Osteoblast (primary cell): ENCODE measurements at regions not wholly inside any gene's neighbourhood (a gene's known extent, or its start where the extent isn't known, plus 50 kb on each side); places are given as distances from the start of the nearest gene placed in this dataset.

Experiments used
- DNase-seq: peaks from one replicate; pipeline ENCODE4 v3.0.0; 2011; ENCODE audit warnings: low spot score, mixed read lengths; ENCODE audit not compliant: insufficient read length; ENCODE audit errors: missing footprints
- H2AFZ ChIP-seq: 2 replicates; pipeline ENCODE4 v1.6.0; 2011; ENCODE audit warnings: mild to moderate bottlenecking, low read length
- H3K27ac ChIP-seq: 2 replicates; pipeline ENCODE4 v1.5.1; 2011; ENCODE audit warnings: mild to moderate bottlenecking, low read depth, low read length, moderate library complexity
- H3K27me3 ChIP-seq: 2 replicates; pipeline ENCODE4 v1.6.0; 2012; ENCODE audit warnings: mild to moderate bottlenecking, control low read depth, inconsistent platforms, low read length, moderate library complexity; ENCODE audit not compliant: insufficient read depth
- H3K36me3 ChIP-seq: 2 replicates; pipeline ENCODE4 v1.5.1; 2011; ENCODE audit warnings: mild to moderate bottlenecking, low read length, control low read depth, moderate library complexity; ENCODE audit not compliant: insufficient read depth
- H3K4me1 ChIP-seq: 2 replicates; pipeline ENCODE4 v1.5.1; 2011; ENCODE audit warnings: mild to moderate bottlenecking, low read length, control low read depth, moderate library complexity; ENCODE audit not compliant: insufficient read depth
- H3K4me2 ChIP-seq: 2 replicates; pipeline ENCODE4 v1.6.0; 2011; ENCODE audit warnings: mild to moderate bottlenecking, low read length; ENCODE audit not compliant: insufficient read depth
- H3K4me3 ChIP-seq: fragments of 200-600 bp; sonication (generic); 3 replicates; pipeline ENCODE4 v1.5.1; 2012; ENCODE audit warnings: mild to moderate bottlenecking, low read length, inconsistent platforms; ENCODE audit not compliant: insufficient read depth
- H3K79me2 ChIP-seq: 2 replicates; pipeline ENCODE4 v1.6.0; 2012; ENCODE audit warnings: mild to moderate bottlenecking, low read length, control low read depth, inconsistent platforms; ENCODE audit not compliant: insufficient read depth
- H3K9me3 ChIP-seq: 2 replicates; pipeline ENCODE4 v1.5.1; 2011; ENCODE audit warnings: low read depth, low read length, control low read depth
- H4K20me1 ChIP-seq: 2 replicates; pipeline ENCODE4 v1.6.0; 2012; ENCODE audit warnings: mild to moderate bottlenecking, low read length, control low read depth; ENCODE audit not compliant: insufficient read depth
- TF ChIP-seq, protein P1 (sequence below): IDR thresholded peaks from 2 replicates; pipeline ENCODE4 v1.5.1; 2011; ENCODE audit warnings: mild to moderate bottlenecking, low read depth, low read length, moderate library complexity; ENCODE audit errors: extremely low read depth

- Histone ChIP-seq H3K79me2 (no peaks in the 10 kb centered on the region), H3K27me3 (no peaks in the 10 kb centered on the region), H2AFZ (no peak overlapping the region), H3K4me3 (no peak overlapping the region), H3K4me2 (no peak overlapping the region), H3K9me3 (no peaks in the 10 kb centered on the region), H3K4me1 (no peaks in the 10 kb centered on the region), H4K20me1 (no peaks in the 10 kb centered on the region), H3K36me3 (no peaks in the 10 kb centered on the region), H3K27ac (no peak overlapping the region)
- TF ChIP-seq, protein P1, sequence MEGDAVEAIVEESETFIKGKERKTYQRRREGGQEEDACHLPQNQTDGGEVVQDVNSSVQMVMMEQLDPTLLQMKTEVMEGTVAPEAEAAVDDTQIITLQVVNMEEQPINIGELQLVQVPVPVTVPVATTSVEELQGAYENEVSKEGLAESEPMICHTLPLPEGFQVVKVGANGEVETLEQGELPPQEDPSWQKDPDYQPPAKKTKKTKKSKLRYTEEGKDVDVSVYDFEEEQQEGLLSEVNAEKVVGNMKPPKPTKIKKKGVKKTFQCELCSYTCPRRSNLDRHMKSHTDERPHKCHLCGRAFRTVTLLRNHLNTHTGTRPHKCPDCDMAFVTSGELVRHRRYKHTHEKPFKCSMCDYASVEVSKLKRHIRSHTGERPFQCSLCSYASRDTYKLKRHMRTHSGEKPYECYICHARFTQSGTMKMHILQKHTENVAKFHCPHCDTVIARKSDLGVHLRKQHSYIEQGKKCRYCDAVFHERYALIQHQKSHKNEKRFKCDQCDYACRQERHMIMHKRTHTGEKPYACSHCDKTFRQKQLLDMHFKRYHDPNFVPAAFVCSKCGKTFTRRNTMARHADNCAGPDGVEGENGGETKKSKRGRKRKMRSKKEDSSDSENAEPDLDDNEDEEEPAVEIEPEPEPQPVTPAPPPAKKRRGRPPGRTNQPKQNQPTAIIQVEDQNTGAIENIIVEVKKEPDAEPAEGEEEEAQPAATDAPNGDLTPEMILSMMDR: no peak
- no peak for DNase-seq
Measured at GRCh38 chr11:15333407-15333806, 218.7 kb downstream of the INSC start.

GRCh38 chr11:15334766-15335165 lies 220.0 kb downstream of the INSC start:
- H3K9me3 ChIP-seq: no peaks in the 10 kb centered on the region
- no peaks in the 10 kb centered on the region for H3K27me3 ChIP-seq
- H4K20me1 ChIP-seq: no peaks in the 10 kb centered on the region
- TF ChIP-seq, protein P1: no peak
- DNase-seq: no peak
- H2AFZ ChIP-seq: no peak overlapping the region
- H3K4me2 ChIP-seq: no peak overlapping the region
- no peaks in the 10 kb centered on the region for H3K4me1 ChIP-seq
- no peak overlapping the region for H3K27ac ChIP-seq
- no peaks in the 10 kb centered on the region for H3K79me2 ChIP-seq
- no peaks in the 10 kb centered on the region for H3K36me3 ChIP-seq
- no peak overlapping the region for H3K4me3 ChIP-seq

- H3K27ac ChIP-seq: no peak overlapping the region
- no peak overlapping the region for H2AFZ ChIP-seq
- no peak overlapping the region for H3K4me3 ChIP-seq
- no peak overlapping the region for H3K4me2 ChIP-seq
- no peaks in the 10 kb centered on the region for H3K27me3 ChIP-seq
- H3K36me3 ChIP-seq: no peaks in the 10 kb centered on the region
- H3K9me3 ChIP-seq: no peaks in the 10 kb centered on the region
- no peaks in the 10 kb centered on the region for H4K20me1 ChIP-seq
- no peak for DNase-seq
- H3K4me1 ChIP-seq: no peaks in the 10 kb centered on the region
- TF ChIP-seq, protein P1: no peak
- H3K79me2 ChIP-seq: no peaks in the 10 kb centered on the region
Measured at GRCh38 chr11:15336021-15336420, 221.3 kb downstream of the INSC start.

GRCh38 chr11:15339302-15339701 lies 224.6 kb downstream of the INSC start:
- Histone ChIP-seq H3K79me2 (no peaks in the 10 kb centered on the region), H3K4me1 (no peaks in the 10 kb centered on the region), H3K4me2 (no peak overlapping the region), H3K27ac (no peak overlapping the region), H2AFZ (no peak overlapping the region), H4K20me1 (no peaks in the 10 kb centered on the region), H3K36me3 (no peaks in the 10 kb centered on the region), H3K4me3 (no peak overlapping the region), H3K9me3 (no peaks in the 10 kb centered on the region), H3K27me3 (no peaks in the 10 kb centered on the region)
- no peak for DNase-seq
- TF ChIP-seq, protein P1: no peak
